ENCODE measurements at regions not wholly inside any gene's neighbourhood (a gene's known extent, or its start where the extent isn't known, plus 50 kb on each side); places are given as distances from the start of the nearest gene placed in this dataset.

- TF ChIP-seq E2F8 (IDR thresholded peaks at IDR 0.05; ENCODE audit: low read depth, partially characterized antibody): no peak
Observed at GRCh38 chr2:52083214-52083613, 1051.3 kb upstream of the NRXN1 start (continued).

GRCh38 chr2:52082646-52083045, 1050.7 kb upstream of the NRXN1 start:
- RAD21 ChIA-PET (ENCODE audit: unreplicated experiment): no interaction called here
- no peak for TF ChIP-seq SKIL (IDR thresholded peaks at IDR 0.05; ENCODE audit: low read depth, poor library complexity, severe bottlenecking)
- TF ChIP-seq PML (IDR thresholded peaks at IDR 0.05; ENCODE audit: low read length): no peak
- TF ChIP-seq KAT2A (conservative IDR thresholded peaks at IDR 0.05; ENCODE audit: control insufficient read depth, low read depth, low read length): no peak
- no peak for TF ChIP-seq ZBTB11 (CRISPR knock-in tag; IDR thresholded peaks at IDR 0.05)
- TF ChIP-seq BACH1 (IDR thresholded peaks at IDR 0.05; ENCODE audit: borderline replicate concordance): no peak
- no peak for TF ChIP-seq BRCA1 (IDR thresholded peaks at IDR 0.05; ENCODE audit: low read depth, low read length)
- TF ChIP-seq CBX3 (IDR thresholded peaks at IDR 0.05; ENCODE audit: borderline replicate concordance, low read depth): no peak
- no peak for TF ChIP-seq MAX (IDR thresholded peaks at IDR 0.05; ENCODE audit: low read depth, low read length)
- no peak for TF ChIP-seq ZBTB40 (IDR thresholded peaks at IDR 0.05; ENCODE audit: borderline replicate concordance)
- TF ChIP-seq SP1 (IDR thresholded peaks at IDR 0.05; ENCODE audit: low read depth, low read length): no peak

More at GRCh38 chr2:52082646-52083045, 1050.7 kb upstream of the NRXN1 start:
- H4K20me1 ChIP-seq (ENCODE audit: control insufficient read depth, insufficient read depth): no peaks in the 10 kb centered on the region
- no peaks in the 10 kb centered on the region for H3K79me2 ChIP-seq (ENCODE audit: control insufficient read depth, insufficient read depth, low read length)
- H3K4me3 ChIP-seq: no peak overlapping the region
- SMC1A ChIA-PET (ENCODE audit: uncharacterized antibody, unreplicated experiment): no interaction called here
- CTCF ChIA-PET: no interaction called here
- intact Hi-C loops (cut with micrococcal nuclease; ENCODE audit: unreplicated experiment): no loop called here
- in situ Hi-C loops (cut with MboI): no loop called here
- ATAC-seq (no peak), FAIRE-seq (no peak), DNase-seq (ENCODE audit: low read depth, low spot score) (no peak)
- H2AFZ ChIP-seq (ENCODE audit: control insufficient read depth, low read depth, low read length): no peak overlapping the region
- no peak overlapping the region for H3K9ac ChIP-seq (ENCODE audit: control insufficient read depth, insufficient read depth, low read length)
- no TSS peak for BruUV-seq (replicated peaks)
- POLR2A ChIA-PET: no interaction called here
- H3K36me3 ChIP-seq (ENCODE audit: control insufficient read depth in 2 of 2, insufficient read depth in 2 of 2, low read length in 1 of 2): no peaks in the 10 kb centered on the region
- H3K27me3 ChIP-seq (replicated peaks in 1 of 2; ENCODE audit: control insufficient read depth in 2 of 2, insufficient read depth in 2 of 2, low read length in 1 of 2): no peaks in the 10 kb centered on the region
- H3K27ac ChIP-seq (ENCODE audit: control insufficient read depth, insufficient read depth): no peak overlapping the region
- no peaks in the 10 kb centered on the region for H3K9me3 ChIP-seq (replicated peaks; ENCODE audit: control insufficient read depth, insufficient read depth, low read length)
- H3K4me2 ChIP-seq (ENCODE audit: control insufficient read depth, insufficient read depth): no peak overlapping the region
- H3K4me1 ChIP-seq (ENCODE audit: control insufficient read depth, insufficient read depth, low read length): no peaks in the 10 kb centered on the region
